GM23338 (cell line): ENCODE measurements at regions not wholly inside any gene's neighbourhood (a gene's known extent, or its start where the extent isn't known, plus 50 kb on each side); places are given as distances from the start of the nearest gene placed in this dataset.

ENCODE experiments used
- CREB1 ChIP-seq: fragments of 250-450 bp; sonication (Bioruptor Pico); IDR thresholded peaks from 2 replicates; pipeline ENCODE4 v1.5.0; 2020; ENCODE audit warnings: low read depth, mild to moderate bottlenecking, moderate library complexity
- EZH2 ChIP-seq: fragments of 200-600 bp; sonication (generic); IDR thresholded peaks from one replicate; pipeline ENCODE4 v1.8.0; 2017; ENCODE audit warnings: antibody characterized with exemption, mild to moderate bottlenecking, low read depth; ENCODE audit not compliant: unreplicated experiment
- EZH2phosphoT487 ChIP-seq: fragments of 200-600 bp; sonication (generic); IDR thresholded peaks from one replicate; pipeline ENCODE4 v1.8.1; 2018; ENCODE audit warnings: antibody characterized with exemption; ENCODE audit not compliant: unreplicated experiment
- JUNB ChIP-seq: IDR thresholded peaks from one replicate; pipeline ENCODE4 v1.6.1; 2016; ENCODE audit warnings: antibody characterized with exemption; ENCODE audit not compliant: unreplicated experiment
- NANOG ChIP-seq: IDR thresholded peaks from 2 replicates; pipeline ENCODE4 v1.6.1; 2016; ENCODE audit warnings: antibody characterized with exemption, borderline replicate concordance
- POLR2AphosphoS5 ChIP-seq: IDR thresholded peaks from 2 replicates; pipeline ENCODE4 v1.6.1; 2016; ENCODE audit warnings: antibody characterized with exemption, low read depth
- ZNF114 ChIP-seq: fragments of 250-450 bp; sonication (Bioruptor Pico); IDR thresholded peaks from 2 replicates; pipeline ENCODE4 v1.5.0; 2020; ENCODE audit warnings: mild to moderate bottlenecking, moderate library complexity
- ZNF331 ChIP-seq: fragments of 250-450 bp; sonication (Bioruptor Pico); IDR thresholded peaks from 2 replicates; pipeline ENCODE4 v1.5.0; 2020; ENCODE audit warnings: low read depth, mild to moderate bottlenecking, moderate library complexity
- TF ChIP-seq, protein P1 (sequence below), 2 experiments: fragments of 200-600 bp in 1 of 2; sonication (generic) in 1 of 2; conservative IDR thresholded peaks; 2 replicates each; pipeline versions ENCODE4 v1.5.1 to v1.6.1; 2016 to 2017; ENCODE audit warnings: antibody characterized with exemption in 2 of 2, low read depth in 2 of 2, mild to moderate bottlenecking in 2 of 2, moderate library complexity in 1 of 2
- TF ChIP-seq, protein P2 (sequence below): IDR thresholded peaks from one replicate; pipeline ENCODE4 v1.6.1; 2018; ENCODE audit warnings: antibody characterized with exemption; ENCODE audit not compliant: unreplicated experiment

DNA sequence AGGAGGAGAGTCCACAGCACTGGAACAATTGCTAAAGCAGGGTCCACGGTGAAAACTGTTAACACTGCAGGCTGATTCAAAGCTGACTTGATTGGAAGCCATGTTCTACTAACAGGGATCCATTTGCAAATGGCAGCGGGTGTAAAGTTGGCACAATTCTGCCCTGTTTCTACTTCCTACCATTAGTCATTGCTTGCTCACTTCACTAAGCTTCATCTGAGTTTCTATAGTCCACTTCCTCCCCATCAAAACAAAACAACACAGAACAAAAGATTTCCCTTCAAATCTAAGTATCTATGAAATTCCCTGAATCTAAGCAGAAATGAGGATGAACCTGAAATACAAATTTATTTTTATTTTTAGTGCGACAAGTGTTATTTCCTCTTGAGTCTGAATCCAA, 187.4 kb upstream of the SOX11 start:
- no peak for TF ChIP-seq EZH2
- TF ChIP-seq, protein P1, sequence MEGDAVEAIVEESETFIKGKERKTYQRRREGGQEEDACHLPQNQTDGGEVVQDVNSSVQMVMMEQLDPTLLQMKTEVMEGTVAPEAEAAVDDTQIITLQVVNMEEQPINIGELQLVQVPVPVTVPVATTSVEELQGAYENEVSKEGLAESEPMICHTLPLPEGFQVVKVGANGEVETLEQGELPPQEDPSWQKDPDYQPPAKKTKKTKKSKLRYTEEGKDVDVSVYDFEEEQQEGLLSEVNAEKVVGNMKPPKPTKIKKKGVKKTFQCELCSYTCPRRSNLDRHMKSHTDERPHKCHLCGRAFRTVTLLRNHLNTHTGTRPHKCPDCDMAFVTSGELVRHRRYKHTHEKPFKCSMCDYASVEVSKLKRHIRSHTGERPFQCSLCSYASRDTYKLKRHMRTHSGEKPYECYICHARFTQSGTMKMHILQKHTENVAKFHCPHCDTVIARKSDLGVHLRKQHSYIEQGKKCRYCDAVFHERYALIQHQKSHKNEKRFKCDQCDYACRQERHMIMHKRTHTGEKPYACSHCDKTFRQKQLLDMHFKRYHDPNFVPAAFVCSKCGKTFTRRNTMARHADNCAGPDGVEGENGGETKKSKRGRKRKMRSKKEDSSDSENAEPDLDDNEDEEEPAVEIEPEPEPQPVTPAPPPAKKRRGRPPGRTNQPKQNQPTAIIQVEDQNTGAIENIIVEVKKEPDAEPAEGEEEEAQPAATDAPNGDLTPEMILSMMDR (conservative IDR thresholded peaks at IDR 0.05; ENCODE audit: low read depth in 2 of 2): no peak
- TF ChIP-seq POLR2AphosphoS5: no peak
- no peak for TF ChIP-seq ZNF331 (CRISPR knock-in tag)
- TF ChIP-seq JUNB: no peak
- no peak for TF ChIP-seq CREB1 (CRISPR knock-in tag)
- no peak for TF ChIP-seq NANOG
- TF ChIP-seq, protein P2, sequence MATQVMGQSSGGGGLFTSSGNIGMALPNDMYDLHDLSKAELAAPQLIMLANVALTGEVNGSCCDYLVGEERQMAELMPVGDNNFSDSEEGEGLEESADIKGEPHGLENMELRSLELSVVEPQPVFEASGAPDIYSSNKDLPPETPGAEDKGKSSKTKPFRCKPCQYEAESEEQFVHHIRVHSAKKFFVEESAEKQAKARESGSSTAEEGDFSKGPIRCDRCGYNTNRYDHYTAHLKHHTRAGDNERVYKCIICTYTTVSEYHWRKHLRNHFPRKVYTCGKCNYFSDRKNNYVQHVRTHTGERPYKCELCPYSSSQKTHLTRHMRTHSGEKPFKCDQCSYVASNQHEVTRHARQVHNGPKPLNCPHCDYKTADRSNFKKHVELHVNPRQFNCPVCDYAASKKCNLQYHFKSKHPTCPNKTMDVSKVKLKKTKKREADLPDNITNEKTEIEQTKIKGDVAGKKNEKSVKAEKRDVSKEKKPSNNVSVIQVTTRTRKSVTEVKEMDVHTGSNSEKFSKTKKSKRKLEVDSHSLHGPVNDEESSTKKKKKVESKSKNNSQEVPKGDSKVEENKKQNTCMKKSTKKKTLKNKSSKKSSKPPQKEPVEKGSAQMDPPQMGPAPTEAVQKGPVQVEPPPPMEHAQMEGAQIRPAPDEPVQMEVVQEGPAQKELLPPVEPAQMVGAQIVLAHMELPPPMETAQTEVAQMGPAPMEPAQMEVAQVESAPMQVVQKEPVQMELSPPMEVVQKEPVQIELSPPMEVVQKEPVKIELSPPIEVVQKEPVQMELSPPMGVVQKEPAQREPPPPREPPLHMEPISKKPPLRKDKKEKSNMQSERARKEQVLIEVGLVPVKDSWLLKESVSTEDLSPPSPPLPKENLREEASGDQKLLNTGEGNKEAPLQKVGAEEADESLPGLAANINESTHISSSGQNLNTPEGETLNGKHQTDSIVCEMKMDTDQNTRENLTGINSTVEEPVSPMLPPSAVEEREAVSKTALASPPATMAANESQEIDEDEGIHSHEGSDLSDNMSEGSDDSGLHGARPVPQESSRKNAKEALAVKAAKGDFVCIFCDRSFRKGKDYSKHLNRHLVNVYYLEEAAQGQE: no peak
- TF ChIP-seq ZNF114 (CRISPR knock-in tag): no peak
- TF ChIP-seq EZH2phosphoT487: no peak
